Muscle layer of duodenum (tissue), 2 donors: ENCODE measurements at regions not wholly inside any gene's neighbourhood (a gene's known extent, or its start where the extent isn't known, plus 50 kb on each side); places are given as distances from the start of the nearest gene placed in this dataset.

Experiments used
- H3K27ac ChIP-seq: one replicate; pipeline ENCODE4 v1.7.0; 2013; ENCODE audit warnings: mild to moderate bottlenecking, low read length
- H3K27me3 ChIP-seq: one replicate; pipeline ENCODE4 v1.7.0; 2013; ENCODE audit warnings: low read depth, mild to moderate bottlenecking, control low read depth, low read length
- H3K36me3 ChIP-seq, 2 donors: one replicate each; pipeline ENCODE4 v1.7.0; 2013; ENCODE audit warnings: low read length in 2 of 2, control low read depth in 1 of 2, mild to moderate bottlenecking in 1 of 2; ENCODE audit not compliant: insufficient read depth in 2 of 2, control insufficient read depth in 1 of 2
- H3K4me1 ChIP-seq, 2 donors: one replicate each; pipeline ENCODE4 v1.7.0; 2013; ENCODE audit warnings: low read length in 2 of 2, mild to moderate bottlenecking in 2 of 2, control low read depth in 1 of 2, moderate library complexity in 1 of 2; ENCODE audit not compliant: insufficient read depth in 2 of 2, control insufficient read depth in 1 of 2
- H3K4me3 ChIP-seq, 2 donors: one replicate each; pipeline ENCODE4 v1.7.0; 2013; ENCODE audit warnings: low read length in 2 of 2, low read depth in 1 of 2, mild to moderate bottlenecking in 1 of 2
- H3K9me3 ChIP-seq, 2 donors: one replicate each; pipeline ENCODE4 v1.7.0; 2013; ENCODE audit warnings: low read length in 2 of 2, control low read depth in 1 of 2, mild to moderate bottlenecking in 1 of 2; ENCODE audit not compliant: control insufficient read depth in 1 of 2
- donor health status: healthy.

- H3K9me3 ChIP-seq, result no peaks in the 10 kb centered on the region
- H3K36me3 ChIP-seq, result no peaks in the 10 kb centered on the region
- no peak overlapping the region for H3K27ac ChIP-seq
- H3K4me1 ChIP-seq, result no peaks in the 10 kb centered on the region
- H3K4me3 ChIP-seq, result no peak overlapping the region
- H3K27me3 ChIP-seq, result no peaks in the 10 kb centered on the region
Observed at GRCh38 chr10:33114451-33114952, 156.5 kb upstream of the ITGB1 start.

GRCh38 chr10:33113466-33113865, 155.4 kb upstream of the ITGB1 start:
- Histone ChIP-seq H3K27ac (no peak overlapping the region), H3K36me3 (no peaks in the 10 kb centered on the region), H3K4me3 (no peak overlapping the region), H3K4me1 (no peaks in the 10 kb centered on the region), H3K27me3 (no peaks in the 10 kb centered on the region), H3K9me3 (no peaks in the 10 kb centered on the region)

- no peaks in the 10 kb centered on the region for H3K9me3 ChIP-seq
- H3K27me3 ChIP-seq, result no peaks in the 10 kb centered on the region
- no peak overlapping the region for H3K27ac ChIP-seq
- no peaks in the 10 kb centered on the region for H3K4me1 ChIP-seq
- no peak overlapping the region for H3K4me3 ChIP-seq
- no peaks in the 10 kb centered on the region for H3K36me3 ChIP-seq
Observed at GRCh38 chr10:33112831-33113455, 154.9 kb upstream of the ITGB1 start.

GRCh38 chr10:33111488-33112051, 153.5 kb upstream of the ITGB1 start:
- no peaks in the 10 kb centered on the region for H3K27me3 ChIP-seq
- H3K9me3 ChIP-seq, result no peaks in the 10 kb centered on the region
- no peaks in the 10 kb centered on the region for H3K36me3 ChIP-seq
- no peak overlapping the region for H3K4me3 ChIP-seq
- H3K27ac ChIP-seq, result no peak overlapping the region
- H3K4me1 ChIP-seq, result no peaks in the 10 kb centered on the region

- H3K27ac ChIP-seq, result no peak overlapping the region
- no peaks in the 10 kb centered on the region for H3K9me3 ChIP-seq
- H3K27me3 ChIP-seq, result no peaks in the 10 kb centered on the region
- no peaks in the 10 kb centered on the region for H3K36me3 ChIP-seq
- H3K4me3 ChIP-seq, result no peak overlapping the region
- H3K4me1 ChIP-seq, result no peaks in the 10 kb centered on the region
Observed at GRCh38 chr10:33109788-33110469, 151.9 kb upstream of the ITGB1 start.

GRCh38 chr10:33109384-33109783, 151.4 kb upstream of the ITGB1 start:
- H3K27me3 ChIP-seq, result no peaks in the 10 kb centered on the region
- no peaks in the 10 kb centered on the region for H3K4me1 ChIP-seq

GRCh38 chr10:33107953-33108352, 149.9 kb upstream of the ITGB1 start:
- Histone ChIP-seq H3K27me3 (no peaks in the 10 kb centered on the region), H3K9me3 (peaks cover 0 to 4% of the 10 kb centered on the region in 2 donors), H3K36me3 (no peaks in the 10 kb centered on the region), H3K4me1 (no peaks in the 10 kb centered on the region), H3K4me3 (no peak overlapping the region), H3K27ac (no peak overlapping the region)

More at GRCh38 chr10:33109384-33109783, 151.4 kb upstream of the ITGB1 start:
- Histone ChIP-seq H3K9me3 (peaks cover 0 to under 1% of the 10 kb centered on the region in 2 donors), H3K27ac (no peak overlapping the region), H3K4me3 (no peak overlapping the region), H3K36me3 (no peaks in the 10 kb centered on the region)

- H3K9me3 ChIP-seq, result peaks cover 0 to 4% of the 10 kb centered on the region in 2 donors
- H3K4me3 ChIP-seq, result no peak overlapping the region
- H3K4me1 ChIP-seq, result no peaks in the 10 kb centered on the region
- no peaks in the 10 kb centered on the region for H3K27me3 ChIP-seq
- no peaks in the 10 kb centered on the region for H3K36me3 ChIP-seq
- no peak overlapping the region for H3K27ac ChIP-seq
Observed at GRCh38 chr10:33106767-33107166, 148.7 kb upstream of the ITGB1 start.

GRCh38 chr10:33103863-33104379, 145.9 kb upstream of the ITGB1 start:
- no peak overlapping the region for H3K27ac ChIP-seq
- H3K9me3 ChIP-seq, result peaks cover 0 to 4% of the 10 kb centered on the region in 2 donors
- H3K4me3 ChIP-seq, result no peak overlapping the region
- H3K27me3 ChIP-seq, result no peaks in the 10 kb centered on the region
- H3K36me3 ChIP-seq, result no peaks in the 10 kb centered on the region
- H3K4me1 ChIP-seq, result no peaks in the 10 kb centered on the region

- Histone ChIP-seq H3K27ac (no peak overlapping the region), H3K4me1 (no peaks in the 10 kb centered on the region), H3K36me3 (no peaks in the 10 kb centered on the region), H3K27me3 (no peaks in the 10 kb centered on the region), H3K4me3 (no peak overlapping the region), H3K9me3 (peaks cover 0 to 4% of the 10 kb centered on the region in 2 donors)
Observed at GRCh38 chr10:33102071-33102470, 144.0 kb upstream of the ITGB1 start.

- Histone ChIP-seq H3K36me3 (no peaks in the 10 kb centered on the region), H3K4me1 (no peaks in the 10 kb centered on the region)
Observed at GRCh38 chr10:33101392-33101787, 143.4 kb upstream of the ITGB1 start.

More at GRCh38 chr10:33101392-33101787, 143.4 kb upstream of the ITGB1 start:
- peaks cover 0 to 4% of the 10 kb centered on the region in 2 donors for H3K9me3 ChIP-seq
- H3K4me3 ChIP-seq, result no peak overlapping the region
- no peak overlapping the region for H3K27ac ChIP-seq
- no peaks in the 10 kb centered on the region for H3K27me3 ChIP-seq
